EH (cell line): ENCODE measurements at regions not wholly inside any gene's neighbourhood (a gene's known extent, or its start where the extent isn't known, plus 50 kb on each side); places are given as distances from the start of the nearest gene placed in this dataset.

Source experiments
- DNase-seq: peaks from one replicate; pipeline ENCODE4 v3.0.0-alpha.2; 2015; ENCODE audit warnings: low read depth

DNA sequence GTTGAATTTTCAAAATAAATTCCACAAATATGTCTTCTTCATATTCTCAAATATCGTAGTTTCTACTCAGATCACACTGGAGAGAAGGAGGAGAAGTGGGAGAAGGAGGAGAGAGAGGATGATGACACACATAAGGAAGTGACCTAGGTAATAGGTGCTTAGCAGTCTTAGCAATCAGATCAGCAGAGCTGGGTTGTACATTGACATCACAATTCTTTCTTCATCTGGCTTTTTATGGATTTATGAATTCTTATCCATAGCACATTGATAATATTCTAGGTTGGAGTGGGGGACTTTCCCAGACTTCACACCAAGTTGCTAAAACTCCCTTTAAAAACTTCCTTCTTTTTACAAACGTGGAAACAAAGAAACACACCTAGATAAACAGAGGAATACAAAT is 86.9 kb downstream of the FGF9 start:
- DNase-seq = no peak

- no peak for DNase-seq
Measured at GRCh38 chr13:21758441-21758840, 87.6 kb downstream of the FGF9 start.

DNA sequence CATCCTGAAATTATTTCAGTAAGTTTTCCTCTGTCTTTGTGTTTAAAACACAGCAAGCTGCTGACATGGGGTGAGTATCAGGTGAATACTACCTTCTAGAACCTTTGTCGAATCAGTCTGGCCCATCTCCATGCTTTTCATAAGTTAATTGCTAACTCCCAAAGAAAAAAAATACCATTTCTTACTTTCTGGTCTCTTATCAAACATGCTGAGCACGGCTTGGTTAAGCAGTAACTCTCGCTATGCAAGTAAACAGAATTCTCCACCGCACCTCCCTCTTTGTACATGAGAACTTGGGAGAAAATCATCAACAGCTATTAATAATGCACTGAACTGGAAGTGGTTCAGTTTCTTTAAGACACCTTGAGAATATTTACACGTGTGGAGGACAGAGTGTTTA is 88.6 kb downstream of the FGF9 start:
- DNase-seq = no peak

- no peak for DNase-seq
Measured at GRCh38 chr13:21759911-21760310, 89.0 kb downstream of the FGF9 start.

GRCh38 chr13:21761770-21762169 is 90.9 kb downstream of the FGF9 start:
- DNase-seq = no peak

DNA sequence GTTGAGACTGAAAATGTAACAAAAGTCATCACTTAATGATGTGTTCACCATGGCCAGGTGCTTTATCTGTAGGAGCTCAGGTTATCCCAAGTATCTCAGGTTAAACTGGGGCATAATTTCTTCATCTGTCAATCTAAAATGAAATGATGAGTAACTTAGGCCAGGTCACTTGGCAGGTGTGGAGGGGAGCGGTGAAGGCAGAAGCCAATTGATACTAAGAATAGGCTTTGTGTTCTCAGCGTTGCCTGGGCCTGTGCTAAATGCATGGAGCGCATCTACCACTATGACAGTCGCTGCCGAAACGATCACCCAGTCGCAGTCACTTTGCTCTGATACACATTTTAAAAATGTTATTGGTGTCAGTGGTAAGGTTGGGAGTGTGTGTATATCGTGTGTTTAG is 91.6 kb downstream of the FGF9 start:
- DNase-seq = no peak

DNA sequence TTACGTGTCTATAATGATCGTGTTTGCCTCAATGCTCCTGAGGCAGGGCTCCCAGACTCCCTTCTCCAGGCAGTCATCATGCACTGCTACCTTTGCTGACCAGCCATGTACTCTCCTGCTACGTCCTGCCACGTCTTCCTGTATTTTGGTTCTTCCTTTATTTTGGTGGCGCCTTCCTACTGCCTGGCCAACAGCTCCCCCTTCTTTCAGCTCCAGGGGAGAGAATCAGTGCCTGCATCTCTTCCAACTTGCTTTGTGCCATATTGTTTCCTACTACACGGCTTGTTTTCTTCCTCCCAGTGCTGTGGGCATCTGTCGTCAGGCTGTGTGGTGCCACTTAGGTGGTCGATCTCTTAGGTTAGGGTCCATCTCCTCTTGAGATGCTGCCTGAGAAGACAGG is 96.2 kb downstream of the FGF9 start:
- no peak for DNase-seq

DNA sequence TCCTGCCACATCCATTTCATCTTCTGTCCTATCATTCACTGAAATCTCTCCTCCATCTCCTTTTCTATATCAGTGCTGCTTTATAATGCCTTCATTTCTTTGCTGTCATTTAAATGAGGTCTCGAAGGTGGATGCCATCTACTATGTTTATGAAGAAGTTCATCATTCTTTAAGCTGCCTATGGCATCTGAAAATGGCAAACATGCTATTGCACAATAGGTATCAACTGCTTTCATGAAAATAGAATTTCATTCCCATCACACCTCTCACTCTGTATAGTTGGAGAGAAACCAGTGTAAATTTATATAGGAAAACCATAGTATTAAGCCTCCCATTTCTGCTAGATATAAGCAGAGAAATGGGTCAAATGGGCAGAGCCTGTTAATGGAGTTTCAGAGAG is 100.2 kb downstream of the FGF9 start:
- DNase-seq = no peak

DNA sequence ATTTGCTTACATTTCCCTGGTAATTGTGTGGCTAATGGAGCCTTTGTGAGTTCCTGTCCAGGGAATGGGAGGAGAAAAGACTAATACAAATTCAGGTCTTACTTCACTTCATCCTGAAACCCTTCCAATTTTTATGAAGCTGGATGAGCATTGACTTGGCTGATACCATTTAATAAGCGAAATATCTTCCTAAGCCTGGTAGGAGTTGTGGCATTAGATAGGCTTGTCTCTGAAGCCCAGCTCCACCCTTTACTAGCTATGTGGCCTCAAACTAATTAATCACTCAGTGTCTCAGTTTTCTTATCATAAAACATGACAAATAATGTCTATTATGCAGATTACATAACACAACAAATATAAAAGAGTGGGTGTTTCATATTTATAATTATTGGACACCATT is 106.3 kb downstream of the FGF9 start:
- no peak for DNase-seq

DNA sequence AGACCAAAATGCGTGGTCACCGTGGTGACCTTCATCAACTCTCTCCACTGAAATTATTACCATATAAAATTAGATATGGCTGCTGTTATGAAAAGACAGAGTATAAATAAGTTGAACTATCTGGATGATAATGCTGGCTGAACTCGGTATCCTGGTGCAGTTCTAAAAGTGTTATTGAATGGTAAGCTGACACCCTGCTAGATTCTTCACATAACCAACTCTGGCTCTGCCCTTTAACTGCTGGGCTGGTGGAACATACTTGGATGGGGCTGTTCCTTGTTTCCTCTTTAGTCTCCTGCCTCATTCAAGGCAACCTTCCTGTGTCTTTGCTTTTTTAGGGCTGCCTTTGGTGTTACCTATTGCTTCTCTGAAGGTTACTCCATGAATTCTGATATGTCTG is 106.9 kb downstream of the FGF9 start:
- no peak for DNase-seq

- DNase-seq = no peak
Measured at GRCh38 chr13:21782736-21783135, 111.9 kb downstream of the FGF9 start.

DNA sequence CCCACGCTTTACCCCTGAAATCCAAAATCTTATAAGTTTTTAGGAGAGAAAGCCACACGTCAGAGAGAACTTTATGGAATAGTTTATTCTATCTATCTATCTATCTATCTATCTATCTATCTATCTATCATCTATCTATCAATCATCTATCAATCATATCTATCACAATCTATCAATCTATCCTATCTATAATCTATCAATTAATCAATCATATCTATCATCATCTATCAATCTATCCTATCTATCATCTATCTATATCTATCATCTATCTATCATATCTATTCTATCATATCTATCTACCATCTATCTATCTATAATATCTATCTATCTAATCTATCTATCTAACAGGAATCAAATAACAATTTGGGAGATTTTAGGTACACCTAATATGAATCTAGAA is 115.1 kb downstream of the FGF9 start:
- no peak for DNase-seq

- no peak for DNase-seq
Measured at GRCh38 chr13:21796066-21796465, 125.2 kb downstream of the FGF9 start.

DNA sequence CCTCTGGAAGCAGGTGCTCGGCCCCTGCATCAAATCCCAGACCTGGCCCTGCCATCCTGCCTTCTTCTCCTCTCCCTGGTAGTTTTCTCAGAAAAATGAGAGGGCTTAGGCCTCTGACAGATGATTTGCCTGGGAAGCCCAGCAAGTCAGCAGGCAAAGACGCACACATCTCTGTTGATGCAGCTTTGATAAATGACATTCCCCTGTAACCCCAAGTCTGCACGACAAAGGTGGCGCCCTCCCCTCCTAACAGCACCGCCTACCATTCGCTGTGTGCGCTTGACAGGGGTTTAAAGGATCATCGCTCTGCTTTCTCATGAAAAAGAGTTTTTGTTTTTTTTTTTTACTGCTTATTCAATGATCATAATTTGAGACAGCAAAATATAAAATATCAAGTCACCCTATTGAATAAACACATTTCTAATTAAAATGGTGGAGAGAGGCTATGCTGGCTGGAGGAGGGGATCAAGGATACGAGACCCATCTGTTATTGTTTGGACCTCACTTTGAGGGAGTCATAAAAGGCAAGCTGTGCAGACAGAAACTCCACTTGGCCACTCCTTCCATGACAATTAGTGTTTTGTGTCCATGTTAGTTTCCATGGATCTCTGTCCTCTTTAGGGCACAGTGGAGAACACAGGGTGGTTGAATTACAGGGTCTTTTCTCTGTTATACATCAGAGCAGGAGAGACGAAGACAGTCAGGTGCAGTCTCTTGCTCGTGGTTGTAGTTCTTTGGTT is 126.1 kb downstream of the FGF9 start:
- no peak for DNase-seq

GRCh38 chr13:21797736-21798135 is 126.9 kb downstream of the FGF9 start:
- no peak for DNase-seq

DNA sequence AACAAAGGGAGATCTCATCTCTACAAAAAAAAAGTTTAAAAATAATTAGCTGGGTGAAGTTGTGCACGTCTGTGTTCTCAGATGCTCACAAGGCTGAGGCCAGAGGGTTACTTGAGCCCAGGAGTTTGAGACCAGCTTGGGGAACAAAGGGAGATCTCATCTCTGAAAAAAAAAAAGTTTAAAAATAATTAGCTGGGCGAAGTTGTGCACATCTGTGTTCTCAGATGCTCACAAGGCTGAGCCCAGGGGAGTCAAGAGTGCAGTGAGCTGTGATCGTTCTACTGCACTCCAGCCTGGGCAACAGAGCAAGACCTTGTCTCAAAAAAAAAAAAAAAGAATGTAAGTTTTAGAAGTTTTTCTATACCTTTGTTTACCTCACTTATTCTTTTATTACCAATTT is 127.3 kb downstream of the FGF9 start:
- no peak for DNase-seq

GRCh38 chr13:21799671-21800070 is 128.8 kb downstream of the FGF9 start:
- no peak for DNase-seq

- no peak for DNase-seq
Measured at GRCh38 chr13:21800837-21801616, 130.2 kb downstream of the FGF9 start.

DNA sequence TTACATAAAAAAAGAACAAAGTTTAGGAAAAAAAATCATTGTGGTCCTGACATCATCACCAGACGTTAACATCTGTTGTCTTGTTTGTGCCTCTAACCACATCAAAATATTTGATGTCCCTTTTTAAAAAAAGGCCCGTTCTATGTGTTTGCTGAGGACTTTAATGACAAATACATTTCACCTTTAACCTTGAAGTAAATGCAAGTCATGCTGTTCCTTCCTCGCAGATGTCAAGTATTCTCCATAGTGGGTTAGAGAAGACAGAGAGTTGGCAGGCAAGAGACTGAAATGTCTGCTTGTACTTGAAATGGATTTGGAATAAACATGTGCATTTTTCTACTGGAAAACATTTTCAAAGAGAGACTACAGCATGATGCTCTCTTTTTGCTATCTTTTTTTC is 134.9 kb downstream of the FGF9 start:
- DNase-seq = no peak

DNA sequence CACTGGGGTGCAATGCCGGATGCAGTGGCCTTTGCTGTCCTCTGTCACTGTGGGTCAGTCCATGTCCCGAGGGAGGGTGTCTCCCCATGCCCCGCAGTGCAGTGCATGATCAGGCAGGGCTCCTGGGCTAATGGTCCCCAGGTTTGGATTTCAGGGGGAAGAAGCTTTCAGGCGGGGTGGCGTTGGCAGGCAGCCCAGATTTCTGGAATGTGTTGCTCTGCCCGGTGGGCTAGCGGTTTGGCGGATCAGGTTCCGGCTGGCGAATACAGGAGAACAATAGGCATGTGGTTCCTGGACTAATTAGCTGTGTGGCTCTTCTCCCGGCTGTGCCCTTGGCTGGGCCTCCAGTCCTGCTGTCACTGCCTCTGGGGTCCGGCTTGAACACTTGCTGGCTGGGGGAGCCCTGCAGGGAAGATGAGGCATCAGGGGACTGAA is 141.3 kb downstream of the FGF9 start:
- no peak for DNase-seq

DNA sequence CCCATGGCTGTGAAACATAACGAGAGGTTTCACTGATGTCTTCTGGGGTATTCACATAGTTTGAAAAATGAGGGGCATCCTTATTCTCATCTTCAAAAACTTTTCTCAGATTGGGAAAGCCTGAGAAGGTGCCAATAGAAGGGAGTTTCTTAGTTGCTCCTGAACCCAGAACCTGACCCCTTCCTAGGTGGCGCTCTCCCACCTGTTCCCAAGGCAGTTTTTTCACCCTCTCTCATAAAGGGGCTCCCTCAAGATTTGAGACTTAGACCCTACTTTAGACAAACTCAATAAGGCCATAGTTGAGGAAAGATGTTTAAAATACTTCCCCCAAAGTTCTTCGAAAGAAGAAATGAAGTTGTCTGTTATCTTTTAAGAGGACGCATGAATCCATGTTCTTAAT is 142.2 kb downstream of the FGF9 start:
- DNase-seq = no peak

- no peak for DNase-seq
Measured at GRCh38 chr13:21813844-21814243, 143.0 kb downstream of the FGF9 start.

DNA sequence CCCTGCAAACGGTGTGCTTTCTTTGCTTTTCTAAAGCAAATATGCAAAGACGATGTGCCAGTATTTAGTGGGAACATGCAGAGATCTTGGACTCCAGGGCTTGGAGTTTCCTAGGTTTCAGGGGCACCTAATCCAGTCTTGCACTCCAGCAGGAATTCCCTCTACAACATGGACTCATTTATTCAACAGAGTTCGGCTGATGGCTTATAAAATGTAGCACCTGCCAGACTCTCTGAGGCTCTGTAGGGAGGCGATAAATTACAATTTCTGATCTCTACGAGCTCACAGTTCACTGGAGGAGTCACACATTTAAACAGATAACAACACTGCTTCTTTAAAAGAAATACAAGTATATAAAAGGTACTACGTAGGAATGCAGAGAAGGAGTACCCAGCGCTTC is 143.7 kb downstream of the FGF9 start:
- DNase-seq = no peak

DNA sequence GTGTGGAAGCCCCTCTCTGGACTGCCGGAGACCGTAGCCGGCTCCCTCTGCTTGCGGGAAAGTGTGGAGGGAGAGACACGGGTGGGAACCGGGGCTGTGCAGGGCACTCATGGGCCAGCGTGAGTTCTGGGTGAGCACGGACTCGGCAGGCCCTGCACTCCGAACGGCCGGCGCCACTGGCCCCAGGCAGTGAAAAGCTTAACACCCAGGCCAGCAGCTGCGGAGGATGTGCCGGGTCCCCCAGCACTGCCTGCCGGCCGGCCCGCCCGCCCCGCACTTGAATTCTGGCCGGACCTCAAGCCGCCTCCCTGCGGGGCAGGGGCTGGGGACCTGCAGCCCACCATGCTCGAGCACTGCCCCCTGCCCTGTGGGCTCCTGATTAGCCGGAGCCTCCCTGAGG is 147.0 kb downstream of the FGF9 start:
- no peak for DNase-seq
